HUES48 (cell line): ENCODE measurements at regions not wholly inside any gene's neighbourhood (a gene's known extent, or its start where the extent isn't known, plus 50 kb on each side); places are given as distances from the start of the nearest gene placed in this dataset.

Experiments used
- H3K27ac ChIP-seq: one replicate; pipeline ENCODE4 v1.7.0; 2013; ENCODE audit warnings: low read depth, low read length, inconsistent platforms
- H3K27me3 ChIP-seq: 2 replicates; pipeline ENCODE4 v1.6.1; 2013; ENCODE audit warnings: mild to moderate bottlenecking, low read length; ENCODE audit not compliant: control insufficient read depth, insufficient read depth
- H3K36me3 ChIP-seq: 2 replicates; pipeline ENCODE4 v1.6.1; 2013; ENCODE audit warnings: low read length; ENCODE audit not compliant: control insufficient read depth, insufficient read depth
- H3K4me1 ChIP-seq: 2 replicates; pipeline ENCODE4 v1.6.1; 2013; ENCODE audit warnings: mild to moderate bottlenecking, low read length; ENCODE audit not compliant: control insufficient read depth, insufficient read depth
- H3K4me3 ChIP-seq: 2 replicates; pipeline ENCODE4 v1.5.1; 2013; ENCODE audit warnings: mild to moderate bottlenecking, low read depth, low read length
- H3K9ac ChIP-seq: 2 replicates; pipeline ENCODE4 v1.6.1; 2013; ENCODE audit warnings: mild to moderate bottlenecking, low read depth, low read length, moderate library complexity
- H3K9me3 ChIP-seq: 2 replicates; pipeline ENCODE4 v1.6.1; 2013; ENCODE audit warnings: low read length; ENCODE audit not compliant: control insufficient read depth, insufficient read depth

- no peaks in the 10 kb centered on the region for H3K36me3 ChIP-seq
- no peak overlapping the region for H3K27ac ChIP-seq
- no peaks in the 10 kb centered on the region for H3K9me3 ChIP-seq
- H3K4me3 ChIP-seq = no peak overlapping the region
- H3K9ac ChIP-seq = no peak overlapping the region
- peaks cover 7% of the 10 kb centered on the region for H3K4me1 ChIP-seq
- no peaks in the 10 kb centered on the region for H3K27me3 ChIP-seq
Observed at GRCh38 chr5:147055850-147056566, 177.5 kb upstream of the PPP2R2B start.

- Histone ChIP-seq H3K4me3 (no peak overlapping the region), H3K9ac (no peak overlapping the region), H3K4me1 (peaks cover 7% of the 10 kb centered on the region), H3K27me3 (no peaks in the 10 kb centered on the region), H3K9me3 (no peaks in the 10 kb centered on the region), H3K27ac (no peak overlapping the region), H3K36me3 (no peaks in the 10 kb centered on the region)
Observed at GRCh38 chr5:147057051-147057450, 177.8 kb upstream of the STK32A start.

- Histone ChIP-seq H3K9ac (no peak overlapping the region), H3K9me3 (no peaks in the 10 kb centered on the region), H3K27me3 (no peaks in the 10 kb centered on the region), H3K4me3 (no peak overlapping the region), H3K4me1 (no peaks in the 10 kb centered on the region), H3K36me3 (no peaks in the 10 kb centered on the region), H3K27ac (no peak overlapping the region)
Observed at GRCh38 chr5:147061431-147061830, 173.4 kb upstream of the STK32A start.

GRCh38 chr5:147062427-147062826, 172.4 kb upstream of the STK32A start:
- Histone ChIP-seq H3K27me3 (no peaks in the 10 kb centered on the region), H3K27ac (no peak overlapping the region), H3K4me3 (no peak overlapping the region), H3K9me3 (no peaks in the 10 kb centered on the region), H3K36me3 (no peaks in the 10 kb centered on the region), H3K4me1 (no peaks in the 10 kb centered on the region), H3K9ac (no peak overlapping the region)

- H3K4me1 ChIP-seq = no peaks in the 10 kb centered on the region
- H3K9ac ChIP-seq = no peak overlapping the region
- H3K36me3 ChIP-seq = no peaks in the 10 kb centered on the region
- no peak overlapping the region for H3K4me3 ChIP-seq
- H3K27me3 ChIP-seq = no peaks in the 10 kb centered on the region
- H3K9me3 ChIP-seq = no peaks in the 10 kb centered on the region
- no peak overlapping the region for H3K27ac ChIP-seq
Observed at GRCh38 chr5:147063943-147064342, 170.9 kb upstream of the STK32A start.

GRCh38 chr5:147065071-147065470, 169.8 kb upstream of the STK32A start:
- H3K27ac ChIP-seq = no peak overlapping the region
- no peak overlapping the region for H3K9ac ChIP-seq
- no peak overlapping the region for H3K4me3 ChIP-seq
- no peaks in the 10 kb centered on the region for H3K27me3 ChIP-seq
- H3K9me3 ChIP-seq = no peaks in the 10 kb centered on the region
- H3K4me1 ChIP-seq = no peaks in the 10 kb centered on the region
- no peaks in the 10 kb centered on the region for H3K36me3 ChIP-seq

GRCh38 chr5:147068998-147069397, 165.8 kb upstream of the STK32A start:
- Histone ChIP-seq H3K27me3 (no peaks in the 10 kb centered on the region), H3K27ac (no peak overlapping the region), H3K9ac (no peak overlapping the region), H3K9me3 (no peaks in the 10 kb centered on the region), H3K4me1 (peaks cover 11% of the 10 kb centered on the region), H3K4me3 (no peak overlapping the region), H3K36me3 (no peaks in the 10 kb centered on the region)

- Histone ChIP-seq H3K9ac (no peak overlapping the region), H3K4me1 (peaks cover 11% of the 10 kb centered on the region)
Observed at GRCh38 chr5:147072622-147073021, 162.2 kb upstream of the STK32A start.

GRCh38 chr5:147073098-147073497, 161.7 kb upstream of the STK32A start:
- Histone ChIP-seq H3K9ac (no peak overlapping the region), H3K36me3 (no peaks in the 10 kb centered on the region), H3K4me1 (peaks cover 11% of the 10 kb centered on the region), H3K4me3 (no peak overlapping the region), H3K9me3 (no peaks in the 10 kb centered on the region), H3K27ac (no peak overlapping the region), H3K27me3 (no peaks in the 10 kb centered on the region)

More at GRCh38 chr5:147072622-147073021, 162.2 kb upstream of the STK32A start:
- Histone ChIP-seq H3K4me3 (no peak overlapping the region), H3K27ac (no peak overlapping the region), H3K9me3 (no peaks in the 10 kb centered on the region), H3K36me3 (no peaks in the 10 kb centered on the region), H3K27me3 (no peaks in the 10 kb centered on the region)

GRCh38 chr5:147075187-147075586, 159.6 kb upstream of the STK32A start:
- no peaks in the 10 kb centered on the region for H3K9me3 ChIP-seq
- H3K4me1 ChIP-seq = peaks cover 11% of the 10 kb centered on the region
- H3K27me3 ChIP-seq = no peaks in the 10 kb centered on the region
- H3K36me3 ChIP-seq = no peaks in the 10 kb centered on the region
- H3K4me3 ChIP-seq = no peak overlapping the region
- no peak overlapping the region for H3K9ac ChIP-seq
- no peak overlapping the region for H3K27ac ChIP-seq

GRCh38 chr5:147080391-147080790, 154.4 kb upstream of the STK32A start:
- H3K4me3 ChIP-seq = no peak overlapping the region
- no peak overlapping the region for H3K9ac ChIP-seq
- no peaks in the 10 kb centered on the region for H3K4me1 ChIP-seq

More at GRCh38 chr5:147080391-147080790, 154.4 kb upstream of the STK32A start:
- H3K36me3 ChIP-seq = no peaks in the 10 kb centered on the region
- H3K27me3 ChIP-seq = no peaks in the 10 kb centered on the region
- H3K9me3 ChIP-seq = no peaks in the 10 kb centered on the region
- no peak overlapping the region for H3K27ac ChIP-seq
